GM04504 (cell line): ENCODE measurements at regions not wholly inside any gene's neighbourhood (a gene's known extent, or its start where the extent isn't known, plus 50 kb on each side); places are given as distances from the start of the nearest gene placed in this dataset.

Source experiments
- DNase-seq: peaks from one replicate; pipeline ENCODE4 v3.0.0-alpha.2; 2012; ENCODE audit warnings: low read depth

DNA sequence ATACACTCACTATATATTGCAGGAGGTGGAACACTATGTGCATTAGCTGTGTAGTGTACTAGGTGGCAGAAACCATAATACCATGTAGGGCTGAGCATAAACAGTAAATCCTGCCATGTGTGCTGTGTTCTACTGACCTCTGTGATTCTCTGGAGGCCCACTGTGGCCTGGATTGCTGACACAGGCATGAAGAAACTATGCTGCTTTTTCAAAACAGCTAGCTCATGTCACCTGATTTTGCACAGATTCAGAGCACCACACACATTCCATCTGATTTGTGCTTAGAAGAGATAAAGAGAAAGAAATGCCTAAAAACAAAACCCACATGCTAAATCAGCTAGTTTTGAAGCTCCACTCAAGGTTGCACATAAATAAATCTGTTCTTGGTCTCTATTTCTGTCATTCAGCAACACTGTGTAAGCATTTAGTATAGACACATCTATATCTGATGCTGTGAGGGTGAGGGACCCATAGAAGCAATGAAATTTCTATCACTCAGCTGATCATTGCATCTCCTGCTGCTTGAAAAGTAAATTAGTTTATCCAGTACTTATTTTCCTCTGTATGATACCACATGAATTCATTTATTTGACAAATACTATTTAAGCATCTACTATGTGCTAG lies 1007.7 kb upstream of the SEMA6D start:
- DNase-seq = no peak

DNA sequence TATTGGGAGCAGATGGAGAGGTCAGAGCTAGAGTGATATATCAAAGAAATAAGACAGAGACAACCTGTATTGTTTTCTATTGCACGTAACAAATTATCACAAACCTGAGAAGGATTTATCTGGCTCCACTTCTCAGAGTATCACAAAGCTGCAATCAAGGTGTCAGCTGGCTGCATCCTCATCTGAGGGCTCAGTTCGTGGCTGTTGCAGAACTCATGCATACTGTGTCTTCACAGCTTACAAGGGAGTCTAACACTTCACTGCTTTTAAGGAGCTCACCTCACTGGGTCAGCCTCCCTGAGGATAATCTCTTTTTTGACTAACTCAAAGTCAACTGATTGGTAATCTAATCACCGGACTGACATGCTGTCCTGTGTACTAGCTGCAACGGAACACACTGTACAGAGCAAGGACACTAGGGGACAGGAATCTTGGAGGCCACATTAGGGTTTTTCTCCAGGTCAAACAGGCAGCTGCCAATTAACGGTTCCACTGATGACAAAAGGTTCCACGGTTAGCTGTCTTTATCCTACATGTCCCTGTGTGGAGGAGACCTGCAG lies 1006.8 kb upstream of the SEMA6D start:
- no peak for DNase-seq

DNA sequence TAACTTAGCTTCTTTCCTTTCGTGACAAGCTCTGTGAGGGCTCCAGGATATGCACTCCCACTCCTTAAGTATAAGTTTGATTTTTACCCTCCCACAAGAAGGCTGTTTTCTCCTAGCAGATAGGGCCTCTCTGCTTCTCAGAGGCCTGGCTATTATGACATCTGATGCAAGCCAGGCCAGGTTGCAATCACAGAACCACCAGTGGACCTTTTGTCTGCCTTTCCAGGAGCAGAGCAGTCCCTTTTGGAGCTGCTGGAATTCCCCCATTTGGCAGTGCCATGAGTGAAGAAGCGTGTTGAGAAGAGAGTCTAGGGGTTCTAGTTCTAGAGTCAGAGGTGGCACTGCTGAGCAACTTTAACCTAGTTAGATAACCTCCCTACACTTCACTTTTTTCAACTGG lies 1004.3 kb upstream of the SEMA6D start:
- no peak for DNase-seq

DNA sequence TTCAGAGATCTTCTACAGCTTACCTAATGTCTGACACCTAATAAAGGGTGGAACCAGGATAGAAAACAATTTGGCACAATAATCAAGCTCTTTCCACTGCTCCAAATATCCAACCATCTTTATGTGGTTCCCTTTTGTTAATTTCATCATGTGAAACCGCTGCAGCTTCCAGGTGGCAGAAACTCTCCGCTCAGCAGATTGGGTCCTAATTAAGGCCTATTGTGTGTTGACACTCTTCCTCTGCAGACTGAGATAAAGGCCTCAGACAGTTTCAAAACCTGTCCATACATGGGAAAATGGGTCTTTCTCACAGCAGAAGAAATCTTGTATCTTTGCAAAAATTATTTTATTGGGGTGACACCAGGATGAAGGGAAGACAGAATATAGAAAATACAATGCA lies 1002.4 kb upstream of the SEMA6D start:
- no peak for DNase-seq

DNA sequence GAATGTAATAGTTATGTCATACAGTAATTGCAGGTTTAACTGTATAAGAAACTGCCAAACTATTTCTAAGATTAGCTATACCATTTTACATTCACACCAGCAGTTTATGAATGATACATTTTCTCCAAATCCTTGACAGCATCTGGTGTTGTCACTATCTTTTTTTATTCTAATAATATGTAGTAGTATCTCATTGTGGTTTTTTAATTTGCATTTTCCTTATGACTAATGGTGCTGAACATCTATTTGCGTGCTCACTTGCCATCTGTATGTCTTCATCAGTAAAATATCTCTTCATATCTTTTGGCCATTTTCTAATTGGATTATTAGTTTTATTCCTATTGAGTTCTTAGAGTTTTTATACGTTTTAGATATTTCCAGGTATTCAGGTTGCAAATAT lies 994.0 kb upstream of the SEMA6D start:
- no peak for DNase-seq

DNA sequence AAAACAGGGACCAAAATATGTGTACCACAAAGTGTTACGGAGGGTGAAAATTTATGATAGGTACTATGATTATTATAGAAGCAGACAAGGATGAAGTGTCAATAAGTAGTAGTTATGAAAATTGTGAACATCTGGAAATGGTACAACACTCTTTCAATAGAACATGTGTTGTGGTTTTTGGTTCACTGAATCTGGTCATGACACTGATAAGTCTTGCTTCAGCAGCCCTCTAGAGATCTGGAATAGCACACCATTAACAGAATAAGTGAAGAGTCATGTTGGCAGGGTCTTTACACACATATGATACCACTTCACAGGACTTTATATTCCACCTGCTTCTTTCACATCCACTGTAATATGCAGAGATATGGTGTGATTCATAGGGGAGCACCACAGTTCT lies 985.2 kb upstream of the SEMA6D start:
- DNase-seq = no peak

DNA sequence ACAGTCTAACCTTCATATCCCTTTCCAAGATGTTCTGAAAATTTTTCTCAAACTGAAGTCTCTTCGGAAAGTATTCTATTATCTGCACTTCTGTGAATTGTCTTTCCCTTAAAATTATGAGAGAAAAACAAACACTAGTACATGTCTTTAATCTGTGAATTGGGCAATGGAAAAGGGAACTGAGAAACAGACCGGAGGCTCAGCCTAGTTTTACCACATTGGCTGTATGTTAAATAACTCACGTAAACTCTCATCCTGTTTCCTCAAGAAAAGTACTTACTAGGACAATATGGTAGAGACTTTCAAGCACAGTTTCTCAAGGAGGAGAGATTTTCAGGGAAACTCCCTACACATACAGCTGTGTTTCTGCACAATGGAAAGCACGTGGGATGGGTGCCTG lies 982.2 kb upstream of the SEMA6D start:
- DNase-seq = no peak

DNA sequence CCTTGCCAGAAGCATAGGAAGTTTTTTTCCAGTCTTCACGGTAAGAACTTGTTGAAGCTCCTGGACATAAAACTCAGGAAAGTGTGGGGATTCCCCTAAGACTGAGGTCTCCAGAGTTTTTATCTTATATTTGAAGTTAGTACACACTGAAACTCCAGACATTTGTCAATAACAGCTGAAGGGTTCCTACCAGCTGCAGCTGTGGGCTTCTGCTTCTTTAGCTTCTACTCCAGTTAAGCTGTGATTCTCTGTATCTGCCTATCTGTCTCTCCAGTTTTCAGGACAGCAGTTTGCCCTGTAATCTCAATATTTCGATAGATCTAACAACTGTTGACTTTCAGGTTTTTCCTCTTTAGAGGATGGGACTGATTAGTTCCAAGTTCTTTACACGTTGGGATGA lies 966.0 kb upstream of the SEMA6D start:
- no peak for DNase-seq

DNA sequence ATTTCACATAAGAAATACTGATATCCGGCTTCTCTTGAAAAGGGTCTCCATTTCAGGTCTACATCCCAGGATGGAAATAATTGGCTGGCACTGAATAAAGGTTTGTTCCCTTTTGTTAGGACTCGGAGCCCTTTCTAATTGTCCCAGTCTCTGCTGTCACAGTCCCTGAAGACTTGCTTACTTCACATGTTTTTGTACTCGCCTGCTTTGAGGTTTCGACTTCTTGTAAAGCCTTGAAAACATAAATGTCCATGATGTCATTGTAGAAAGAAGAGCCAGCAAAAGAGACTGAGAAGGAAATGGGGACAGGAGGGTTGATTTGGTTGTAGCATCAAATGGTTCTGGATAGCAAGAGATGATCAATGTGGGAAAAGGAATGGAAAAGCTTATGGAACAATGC lies 963.4 kb upstream of the SEMA6D start:
- DNase-seq = no peak

DNA sequence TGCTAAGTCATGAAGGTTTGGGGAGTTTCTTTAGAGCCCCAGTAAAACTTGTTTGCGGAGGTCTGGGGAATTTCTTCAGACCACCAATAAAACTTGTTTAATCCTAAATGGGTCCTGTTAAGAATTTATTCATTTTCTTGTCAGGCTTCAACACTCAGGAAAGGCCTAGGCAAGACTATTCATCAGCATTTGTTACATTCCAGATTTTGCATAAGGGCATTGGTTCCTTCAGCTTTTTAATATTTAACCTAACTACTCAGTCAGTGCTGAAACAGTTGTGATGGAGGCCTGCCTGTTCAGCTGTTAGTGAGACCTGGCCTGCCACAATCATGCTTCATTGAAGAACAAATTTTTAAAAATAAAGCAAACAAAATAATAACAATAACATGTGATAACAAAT lies 954.2 kb upstream of the SEMA6D start:
- no peak for DNase-seq

DNA sequence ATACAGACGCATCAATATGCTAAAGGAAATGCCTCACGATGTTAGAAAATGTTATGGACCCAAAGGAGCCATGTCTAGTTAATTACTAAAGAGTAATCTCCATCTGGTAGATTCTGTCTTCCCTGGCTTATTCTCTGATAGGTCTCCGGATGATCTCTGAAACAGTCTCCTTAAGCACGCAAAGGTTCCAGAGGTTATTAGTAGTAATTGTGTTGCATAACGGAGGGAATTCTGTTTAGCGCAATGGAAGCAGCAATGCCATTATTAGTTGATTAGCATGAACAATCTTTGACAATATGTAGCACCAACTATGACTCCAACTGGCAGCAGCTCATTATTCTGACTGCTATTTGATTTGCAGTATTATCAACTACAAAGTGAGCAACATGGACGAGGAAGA lies 952.5 kb upstream of the SEMA6D start:
- no peak for DNase-seq

DNA sequence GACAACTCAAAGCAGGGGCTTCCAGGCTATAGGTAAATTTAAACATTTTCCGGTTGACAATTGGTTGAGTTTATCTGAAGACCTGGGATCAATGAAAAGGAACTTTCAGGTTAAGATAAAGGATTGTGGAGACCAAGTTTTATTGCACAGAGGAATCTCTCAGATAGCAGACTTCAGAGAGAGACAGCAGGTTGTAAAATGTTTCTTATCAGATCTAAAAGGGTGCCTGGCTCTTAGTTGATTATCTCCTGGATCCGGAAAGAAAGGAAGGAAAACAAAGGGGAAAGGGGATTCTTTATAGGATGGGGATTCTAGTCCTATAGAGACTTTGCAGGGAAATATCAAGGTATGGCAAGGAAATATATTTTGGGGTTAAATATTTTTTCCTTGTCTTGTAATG lies 951.3 kb upstream of the SEMA6D start:
- no peak for DNase-seq

DNA sequence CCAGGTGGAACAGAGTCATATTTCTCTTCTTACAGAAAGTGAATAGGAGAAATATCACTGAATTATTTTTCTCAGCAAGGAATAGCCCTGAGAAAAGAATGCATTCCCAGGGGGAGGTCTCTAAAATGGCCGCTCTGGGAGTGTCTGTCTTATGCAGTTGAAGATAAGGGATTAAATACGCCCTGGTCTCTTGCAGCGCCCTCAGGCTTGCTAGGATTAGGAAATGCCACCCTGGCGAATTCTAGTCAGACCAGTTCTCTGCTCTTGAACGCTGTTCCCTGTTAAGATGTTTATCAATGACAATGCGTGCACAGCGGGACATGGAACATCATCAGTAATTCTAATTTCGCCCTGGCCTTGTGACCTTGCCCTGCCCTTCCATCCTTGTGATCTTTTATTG lies 949.0 kb upstream of the SEMA6D start:
- no peak for DNase-seq

DNA sequence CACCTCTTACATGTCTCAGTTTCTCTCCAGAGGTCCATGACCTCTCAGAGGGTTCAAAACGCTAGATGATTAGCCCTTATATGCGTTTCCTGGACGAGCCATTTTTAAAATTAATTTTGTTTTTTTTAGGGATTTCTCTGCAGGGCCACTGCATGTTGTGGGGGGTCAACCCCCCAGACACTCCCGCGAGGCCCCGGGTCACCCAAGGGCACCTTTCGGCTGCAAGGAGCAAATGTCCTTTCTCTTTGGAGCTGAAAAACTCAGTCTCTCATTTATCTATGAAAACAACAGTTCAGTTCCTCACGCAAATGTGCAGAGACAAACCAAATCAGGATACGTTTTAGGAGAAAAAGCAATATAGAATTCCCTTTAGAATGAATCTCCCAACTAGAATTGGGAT lies 944.3 kb upstream of the SEMA6D start:
- DNase-seq = no peak

DNA sequence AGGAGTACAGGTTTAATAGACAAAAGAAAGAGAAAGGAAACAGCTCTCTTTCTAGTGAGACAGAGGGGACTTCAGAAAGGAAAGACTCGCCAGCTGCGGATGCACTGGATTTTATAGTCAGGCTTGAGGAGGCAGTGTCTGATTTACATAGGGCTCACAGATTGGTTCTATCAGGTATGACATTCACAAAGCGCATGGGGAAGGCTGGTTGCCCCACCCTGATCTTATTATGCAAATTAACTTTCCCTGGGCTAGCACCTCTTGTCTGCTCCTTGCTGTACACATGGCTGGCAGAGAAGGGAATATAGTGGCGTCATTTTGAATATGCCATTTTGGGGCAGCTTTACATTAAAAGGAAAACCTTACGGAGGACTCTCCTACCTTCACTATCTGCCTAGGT lies 938.4 kb upstream of the SEMA6D start:
- DNase-seq = no peak

DNA sequence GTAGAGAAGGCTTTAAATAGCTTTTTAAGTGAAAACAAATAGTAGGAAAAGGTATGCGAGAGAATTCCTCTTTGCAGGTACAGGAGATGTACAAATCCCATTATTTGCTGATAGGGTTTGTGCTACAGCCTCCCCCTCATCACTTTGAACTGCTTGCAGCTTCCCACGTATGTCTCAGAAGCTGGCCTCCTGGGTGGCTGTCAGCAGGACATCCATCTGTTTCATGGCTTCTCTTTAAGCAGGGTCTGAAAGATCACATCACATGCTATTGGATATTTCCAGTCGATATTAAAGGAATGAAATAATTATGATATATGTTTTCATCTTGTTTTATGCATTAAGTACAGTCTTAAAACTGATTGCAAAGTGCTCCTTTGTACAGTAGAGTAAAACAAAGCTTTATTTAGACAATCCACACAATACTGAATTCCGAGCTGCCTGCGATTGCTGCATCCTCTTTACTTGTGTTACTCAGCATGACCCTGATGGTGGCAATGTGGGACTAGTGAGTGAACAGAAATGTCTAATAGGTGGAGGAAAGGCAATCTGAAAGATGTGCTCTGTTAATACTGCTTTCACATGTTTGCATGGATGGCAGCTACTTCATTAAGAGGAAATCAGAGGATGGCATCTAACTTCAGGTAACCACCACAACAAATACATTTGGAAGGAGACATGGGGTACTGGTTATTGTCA lies 930.6 kb upstream of the SEMA6D start:
- DNase-seq = no peak

DNA sequence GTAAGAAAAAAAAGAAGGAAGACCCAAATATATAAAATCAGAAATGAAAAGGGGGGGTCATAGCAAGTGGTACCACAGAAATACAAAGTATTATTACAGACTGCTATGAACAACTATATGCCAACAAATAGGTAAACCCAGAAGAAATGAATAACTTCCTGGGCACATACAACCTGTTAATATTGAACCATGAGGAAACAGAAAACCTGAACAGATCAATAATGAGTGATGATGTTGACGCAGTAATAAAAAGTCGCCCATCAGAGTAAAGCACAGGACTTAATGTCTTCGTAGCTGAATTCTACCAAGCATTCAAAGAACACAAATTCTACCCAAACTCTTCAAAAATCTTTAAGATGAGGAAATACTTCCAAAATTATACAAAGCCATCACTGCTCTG lies 921.6 kb upstream of the SEMA6D start:
- no peak for DNase-seq

DNA sequence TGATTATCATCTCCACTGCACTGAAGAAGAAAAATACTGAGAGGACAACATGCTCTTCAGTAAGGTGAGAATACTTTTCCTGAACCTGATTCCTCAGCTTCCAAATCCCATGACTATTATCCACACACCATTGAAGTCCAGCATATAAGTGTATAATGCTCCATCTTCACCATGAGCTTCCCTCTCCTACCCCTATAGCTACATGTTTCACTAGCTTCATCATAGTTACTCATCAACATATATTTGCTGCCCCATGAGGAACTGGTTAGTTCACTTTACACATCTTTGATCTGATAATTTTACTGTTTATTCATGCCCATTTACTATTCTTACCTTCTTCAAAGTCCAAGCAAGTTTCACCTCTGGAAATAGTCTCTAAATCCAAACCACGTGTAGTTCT lies 908.5 kb upstream of the SEMA6D start:
- DNase-seq = no peak

DNA sequence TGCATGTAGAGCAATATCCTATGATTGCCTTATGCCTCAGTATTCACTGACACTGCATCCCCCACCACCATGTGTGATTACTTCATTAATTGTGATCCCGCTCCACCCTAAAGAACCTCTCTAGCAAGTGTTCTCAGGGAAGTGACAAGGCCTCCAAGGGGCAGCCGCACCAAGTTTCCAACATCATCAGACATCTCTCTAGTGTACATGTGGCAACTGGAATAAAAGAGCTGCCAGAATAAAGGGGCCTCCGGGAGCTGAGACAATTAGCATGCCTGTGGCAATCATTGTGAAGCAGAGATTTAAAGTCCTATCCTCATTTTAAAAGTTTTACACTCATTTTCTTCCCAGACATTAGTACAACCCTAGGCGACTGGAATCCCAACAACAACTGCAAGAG lies 902.1 kb upstream of the SEMA6D start:
- DNase-seq = no peak

DNA sequence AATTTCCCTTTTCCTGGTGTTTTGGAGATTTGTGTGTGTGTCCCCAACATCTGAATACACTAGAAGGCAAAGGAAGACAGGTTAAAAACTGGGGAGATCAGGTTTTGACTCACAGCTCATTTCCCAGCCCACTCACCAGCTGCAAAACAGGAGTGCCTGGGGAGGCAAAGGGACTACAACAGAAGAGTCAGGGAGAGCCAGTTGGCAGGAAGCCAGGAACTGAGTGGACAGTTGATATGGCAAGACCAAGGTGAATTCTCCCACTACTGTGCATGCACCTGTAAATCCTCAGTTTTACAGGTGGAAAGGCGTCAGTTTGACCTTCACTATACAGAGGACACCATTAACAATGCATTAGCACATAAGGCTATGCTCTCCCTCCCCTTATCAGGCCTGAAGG lies 901.5 kb upstream of the SEMA6D start:
- DNase-seq = no peak

DNA sequence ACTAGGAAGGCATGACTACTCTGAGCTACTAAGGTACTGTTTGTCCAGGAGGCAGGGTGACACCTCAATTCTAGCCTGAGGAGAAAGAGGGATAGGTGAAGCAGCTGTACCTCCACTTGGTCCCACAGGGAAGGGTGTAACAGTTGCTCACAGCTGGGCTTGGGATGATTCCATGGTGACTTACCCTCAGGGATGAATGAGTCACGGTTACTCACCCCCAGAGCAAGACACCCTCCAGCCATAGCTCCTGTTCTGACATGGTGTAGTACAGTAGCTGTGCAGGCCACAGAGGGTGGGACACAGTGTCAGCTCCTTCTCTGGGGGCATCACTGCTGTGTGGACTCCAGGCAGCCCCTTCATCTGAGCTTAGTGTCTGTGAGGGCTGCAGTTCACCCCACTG lies 868.6 kb upstream of the SEMA6D start:
- DNase-seq = peak; percentile 58

DNA sequence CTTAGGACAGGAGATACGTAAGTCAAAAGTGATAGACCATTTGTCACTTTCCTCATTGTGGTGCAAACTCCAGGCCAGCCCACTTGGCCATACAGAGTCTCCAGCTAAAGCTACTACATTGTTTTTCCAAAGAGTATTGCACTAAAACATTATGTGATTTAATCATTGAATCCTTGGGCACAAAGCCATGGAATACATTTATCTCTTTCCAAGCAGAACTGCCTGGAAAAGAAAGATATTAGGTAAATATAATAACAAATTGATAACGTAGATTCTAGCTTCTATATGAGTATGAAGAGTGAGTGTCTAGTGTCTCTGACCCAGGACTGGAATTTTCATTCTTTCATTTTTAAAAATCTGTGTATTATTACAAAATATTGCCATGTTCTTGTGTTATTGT lies 863.7 kb upstream of the SEMA6D start:
- no peak for DNase-seq

DNA sequence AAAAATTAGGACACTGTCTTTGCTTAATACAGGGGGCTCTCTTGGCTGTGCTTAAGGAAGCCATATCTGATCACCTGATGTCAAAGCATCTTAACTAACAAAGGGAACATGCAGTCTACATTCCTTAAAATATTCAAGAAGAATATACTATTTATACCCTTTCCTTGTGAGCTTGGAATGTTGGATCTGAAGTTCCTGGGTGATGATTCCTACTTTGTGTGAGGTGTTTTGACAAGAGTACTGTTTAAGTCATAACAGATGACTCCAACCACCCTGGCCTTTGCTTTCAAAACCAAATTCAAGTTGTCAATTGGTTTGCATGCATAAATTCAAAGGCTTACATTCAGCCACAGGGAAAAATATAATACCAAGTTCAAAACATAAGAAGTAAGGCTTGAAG lies 862.7 kb upstream of the SEMA6D start:
- DNase-seq = no peak

DNA sequence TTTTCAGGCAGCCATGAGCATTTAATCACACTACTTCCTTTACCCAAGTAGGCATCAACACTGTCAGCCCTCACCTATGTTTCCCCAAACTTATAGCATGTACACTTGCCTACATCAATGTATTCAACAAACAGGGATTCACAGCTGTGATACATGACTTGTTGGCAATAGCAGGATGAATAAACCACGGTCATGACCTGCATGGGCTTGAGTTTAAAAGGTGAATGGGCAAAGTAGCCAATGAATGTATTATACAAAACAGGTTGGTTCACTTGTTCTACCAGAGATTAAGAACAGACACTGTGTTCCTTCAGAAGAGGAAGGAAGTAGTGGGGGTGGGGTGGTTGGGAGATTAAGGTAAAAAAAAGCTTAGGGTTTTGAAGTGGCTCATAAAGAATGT lies 861.9 kb upstream of the SEMA6D start:
- DNase-seq = no peak
